GM12872 (cell line): ENCODE measurements at regions not wholly inside any gene's neighbourhood (a gene's known extent, or its start where the extent isn't known, plus 50 kb on each side); places are given as distances from the start of the nearest gene placed in this dataset.

Source experiments
- TF ChIP-seq, protein P1 (sequence below): IDR thresholded peaks from 3 replicates; pipeline ENCODE4 v1.5.1; 2011; ENCODE audit warnings: low read depth, mild to moderate bottlenecking, low read length, moderate library complexity; ENCODE audit not compliant: insufficient read depth

DNA sequence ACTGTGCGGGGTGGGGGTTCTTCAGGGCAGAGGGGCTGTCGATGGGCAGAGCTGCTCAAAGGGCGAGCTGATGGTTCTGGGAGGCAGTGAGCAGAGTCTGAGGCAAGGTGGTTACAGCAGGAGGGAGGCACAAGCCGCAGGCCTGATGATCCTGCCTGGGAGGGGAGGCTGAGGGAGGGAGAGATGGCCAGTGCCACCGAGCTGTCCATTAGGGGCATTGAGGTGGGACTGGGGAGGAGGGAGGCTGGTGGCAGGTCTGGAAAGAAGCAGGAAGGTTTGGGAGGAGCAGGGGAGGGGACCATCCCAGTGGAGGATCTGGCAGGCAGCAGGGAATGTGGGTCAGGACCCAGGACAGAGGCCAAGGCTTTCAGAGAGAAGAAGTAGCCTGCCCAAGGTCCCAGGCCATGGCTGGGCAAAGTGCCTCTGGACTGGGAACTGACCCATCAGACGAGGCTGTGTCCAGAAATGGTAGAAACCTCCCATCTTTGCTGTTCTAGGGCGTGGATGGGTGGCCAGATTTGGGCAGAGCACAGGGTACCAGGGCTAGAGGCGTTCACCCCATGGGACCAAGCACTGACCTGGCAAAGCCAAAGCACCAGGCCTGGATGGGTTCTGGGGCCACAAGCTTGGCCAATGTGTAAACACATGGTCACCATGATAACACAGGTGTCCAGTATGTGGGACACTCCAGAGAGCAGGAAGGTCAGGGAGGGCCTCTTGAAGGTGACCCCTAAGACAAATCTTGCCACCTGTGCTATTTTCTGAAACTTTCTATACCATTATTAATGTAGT, 55.5 kb downstream of the INHBB start:
- TF ChIP-seq, protein P1, sequence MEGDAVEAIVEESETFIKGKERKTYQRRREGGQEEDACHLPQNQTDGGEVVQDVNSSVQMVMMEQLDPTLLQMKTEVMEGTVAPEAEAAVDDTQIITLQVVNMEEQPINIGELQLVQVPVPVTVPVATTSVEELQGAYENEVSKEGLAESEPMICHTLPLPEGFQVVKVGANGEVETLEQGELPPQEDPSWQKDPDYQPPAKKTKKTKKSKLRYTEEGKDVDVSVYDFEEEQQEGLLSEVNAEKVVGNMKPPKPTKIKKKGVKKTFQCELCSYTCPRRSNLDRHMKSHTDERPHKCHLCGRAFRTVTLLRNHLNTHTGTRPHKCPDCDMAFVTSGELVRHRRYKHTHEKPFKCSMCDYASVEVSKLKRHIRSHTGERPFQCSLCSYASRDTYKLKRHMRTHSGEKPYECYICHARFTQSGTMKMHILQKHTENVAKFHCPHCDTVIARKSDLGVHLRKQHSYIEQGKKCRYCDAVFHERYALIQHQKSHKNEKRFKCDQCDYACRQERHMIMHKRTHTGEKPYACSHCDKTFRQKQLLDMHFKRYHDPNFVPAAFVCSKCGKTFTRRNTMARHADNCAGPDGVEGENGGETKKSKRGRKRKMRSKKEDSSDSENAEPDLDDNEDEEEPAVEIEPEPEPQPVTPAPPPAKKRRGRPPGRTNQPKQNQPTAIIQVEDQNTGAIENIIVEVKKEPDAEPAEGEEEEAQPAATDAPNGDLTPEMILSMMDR: no peak

DNA sequence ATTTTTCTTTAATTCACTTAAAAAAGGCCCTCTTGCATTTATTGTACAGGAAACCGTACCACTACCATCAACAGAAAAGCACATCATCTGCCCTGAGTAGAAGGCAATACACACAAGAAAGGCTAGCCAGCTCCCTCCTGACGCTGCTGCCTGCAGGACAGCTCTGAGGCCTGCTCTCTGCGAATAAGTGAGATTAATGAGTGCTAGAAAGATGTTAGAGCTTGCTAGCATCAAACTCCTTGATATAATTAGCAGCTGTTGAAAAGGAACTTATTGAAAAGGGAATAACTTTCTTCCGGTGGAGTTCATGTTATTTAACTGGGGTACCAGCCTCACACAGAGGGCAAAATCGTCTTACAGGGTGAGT, 56.1 kb downstream of the INHBB start:
- TF ChIP-seq, protein P1: no peak

DNA sequence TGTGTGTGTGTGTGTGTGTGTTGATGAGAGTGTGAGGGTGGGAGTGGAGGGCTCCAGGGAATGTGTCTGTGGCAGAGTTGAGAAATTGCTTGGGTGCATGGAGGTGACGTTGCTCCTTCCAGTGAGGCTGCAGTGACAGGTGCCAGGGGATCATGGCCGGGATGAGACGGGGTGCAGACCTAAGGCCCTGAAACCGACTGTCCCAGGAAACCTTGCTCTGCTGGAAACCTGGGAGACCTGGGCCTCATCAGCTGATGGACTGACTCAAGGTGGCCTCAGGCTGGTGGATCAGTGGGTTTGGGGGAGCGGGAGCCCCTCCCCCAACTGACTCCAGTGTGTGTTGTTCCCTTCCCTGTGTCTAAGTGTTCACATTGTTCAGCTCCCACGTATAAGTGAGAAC, 56.6 kb downstream of the INHBB start:
- TF ChIP-seq, protein P1: no peak

DNA sequence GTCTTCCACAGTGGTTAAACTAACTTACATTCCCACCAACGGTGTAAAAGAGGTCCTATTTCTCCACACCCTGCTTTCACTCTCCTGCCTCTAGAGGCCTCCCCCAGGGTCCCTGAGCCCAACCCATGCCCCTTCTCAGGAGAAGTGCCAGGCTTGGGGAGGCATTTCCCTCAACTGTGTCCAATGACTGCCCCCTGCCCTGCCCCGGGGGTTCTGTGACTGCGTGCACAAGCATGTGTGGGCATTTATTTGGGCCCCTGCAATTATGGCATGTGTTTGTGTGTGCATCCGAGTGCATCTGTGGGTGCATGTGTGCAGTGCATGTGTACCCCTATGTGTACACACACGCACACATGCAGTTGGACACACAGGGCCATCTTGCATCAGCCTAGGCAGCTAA, 57.3 kb downstream of the INHBB start:
- TF ChIP-seq, protein P1: no peak

DNA sequence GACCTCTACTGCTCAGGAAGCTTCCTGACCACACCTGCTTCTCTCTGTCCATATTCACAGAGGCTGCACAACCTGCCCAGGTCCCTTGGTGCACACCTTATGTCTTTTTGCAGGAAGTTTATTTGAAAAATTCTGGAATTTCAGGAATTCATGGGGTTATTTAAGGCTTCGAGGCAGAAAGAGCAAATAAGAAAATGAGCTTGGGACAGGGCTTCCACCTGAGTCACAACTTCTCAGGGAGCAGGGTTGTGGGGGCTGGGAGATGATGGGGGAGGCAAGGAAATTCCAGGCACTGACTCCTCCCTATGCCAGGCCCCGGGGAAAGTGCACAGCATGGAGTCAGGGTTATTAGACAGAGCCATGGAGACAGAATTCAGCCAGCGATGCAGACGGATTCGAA, 57.7 kb downstream of the INHBB start:
- TF ChIP-seq, protein P1: no peak

DNA sequence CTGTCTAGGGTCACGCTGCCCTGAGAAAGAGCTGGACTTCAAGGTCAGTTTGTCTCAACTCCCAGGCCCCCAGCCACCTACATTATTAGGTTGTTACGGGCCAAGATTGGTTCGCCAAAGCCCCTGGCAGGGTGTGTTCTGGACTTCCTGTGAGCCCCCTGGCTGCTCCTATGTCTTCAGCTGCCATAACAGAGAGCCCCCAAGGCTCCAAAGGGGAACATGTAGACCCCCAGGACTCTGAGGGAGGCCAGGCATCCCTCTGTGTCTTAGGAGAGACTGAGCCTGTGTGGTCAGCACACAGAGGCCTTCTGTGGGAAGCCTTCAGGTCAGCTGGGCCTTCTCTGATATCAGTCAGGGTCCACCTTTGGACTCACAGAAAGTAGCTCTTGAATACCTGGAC, 58.3 kb downstream of the INHBB start:
- TF ChIP-seq, protein P1: no peak

DNA sequence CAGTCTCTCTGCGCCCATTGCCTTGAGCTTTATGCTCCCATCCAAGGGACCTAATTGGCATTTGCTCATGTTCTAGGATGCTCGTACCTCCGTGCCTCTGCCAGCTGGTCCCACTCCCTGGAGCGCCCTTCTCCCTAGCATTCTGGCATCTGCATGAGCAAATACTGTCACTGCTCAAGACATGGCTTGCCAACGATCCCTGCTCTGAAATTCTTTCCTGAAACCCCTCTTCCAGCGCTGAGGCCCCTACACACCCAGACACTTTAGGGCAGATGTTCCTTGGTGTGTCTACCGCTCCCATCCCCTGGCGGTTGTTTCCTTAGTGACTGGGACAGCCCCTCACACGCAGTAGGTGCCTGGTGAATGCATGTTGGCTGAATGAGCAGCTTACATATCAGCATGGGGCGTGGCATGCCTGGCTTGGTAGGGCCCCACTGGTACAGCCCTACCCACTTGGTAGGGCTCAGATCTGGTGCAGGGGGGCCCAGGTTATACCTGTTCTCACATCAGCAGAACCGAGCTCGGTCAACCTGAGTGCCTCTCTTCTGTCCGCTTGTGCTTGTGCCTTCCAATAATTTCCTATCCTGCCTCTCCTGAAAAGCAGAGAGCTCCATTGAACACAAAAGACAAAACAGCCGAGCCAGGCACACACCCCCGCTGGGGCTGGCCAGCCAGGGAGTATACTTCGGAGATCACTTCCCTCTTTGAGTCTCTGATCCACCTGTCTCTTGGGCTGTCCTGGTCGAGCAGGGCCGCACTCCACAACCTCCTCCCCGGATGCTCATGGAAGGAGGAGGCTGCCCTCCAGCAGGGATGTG, 59.2 kb downstream of the INHBB start:
- TF ChIP-seq, protein P1: no peak
